Fibroblast of villous mesenchyme (primary cell): ENCODE measurements at regions not wholly inside any gene's neighbourhood (a gene's known extent, or its start where the extent isn't known, plus 50 kb on each side); places are given as distances from the start of the nearest gene placed in this dataset. TPM values are rescaled to one million over a fixed set of nuclear protein-coding genes. Genes with fewer than 3 reads are reported as not detected.
"Not testable (repeated sequence)": the region's sequence is repeated elsewhere in the genome, so short reads cannot be mapped to it uniquely, and the experiment has no call there.

ENCODE experiments used
- DNase-seq: peaks from one replicate; pipeline ENCODE4 v3.0.0-alpha.2; 2010; ENCODE audit warnings: low read depth
- H3K4me3 ChIP-seq: 2 replicates; pipeline ENCODE4 v1.5.1; 2011; ENCODE audit warnings: low read depth, mild to moderate bottlenecking, low read length
- CTCF ChIP-seq: IDR thresholded peaks from 2 replicates; pipeline ENCODE4 v1.5.1; 2012; ENCODE audit warnings: low read depth, mild to moderate bottlenecking, low read length; ENCODE audit not compliant: insufficient read depth
- small RNA-seq: library from RNA; depleted of rRNA; stranded (forward); fragments of <200 nt; gene quantifications from one replicate; pipeline ENCODE3, GENCODE V24; 2012

- not testable (repeated sequence) for H3K4me3 ChIP-seq, DNase-seq
Observed at GRCh38 chr9:41650086-41650485, 461.0 kb upstream of the ZNG1F start.

- DNase-seq, H3K4me3 ChIP-seq: not testable (repeated sequence)
Observed at GRCh38 chr9:41648564-41648963, 459.4 kb upstream of the ZNG1F start.

GRCh38 chr9:41646246-41646645, 457.1 kb upstream of the ZNG1F start:
- DNase-seq, H3K4me3 ChIP-seq: not testable (repeated sequence)

GRCh38 chr9:41643571-41644279, 454.6 kb upstream of the ZNG1F start:
- peak; percentile 10 for TF ChIP-seq CTCF
- peak; percentile 57 for DNase-seq
- H3K4me3 ChIP-seq, result peak overlapping the region; percentile 41

GRCh38 chr9:41633726-41634125, 444.6 kb upstream of the ZNG1F start:
- H3K4me3 ChIP-seq, result not testable (repeated sequence)

GRCh38 chr9:41623666-41624065, 434.5 kb upstream of the ZNG1F start:
- DNase-seq, H3K4me3 ChIP-seq: not testable (repeated sequence)

More at GRCh38 chr9:41633726-41634125, 444.6 kb upstream of the ZNG1F start:
- DNase-seq, result not testable (repeated sequence)

GRCh38 chr9:41619254-41619653, 430.1 kb upstream of the ZNG1F start:
- H3K4me3 ChIP-seq, DNase-seq: not testable (repeated sequence)

GRCh38 chr9:41606961-41607547, 417.9 kb upstream of the ZNG1F start:
- DNase-seq, H3K4me3 ChIP-seq: not testable (repeated sequence)

- not testable (repeated sequence) for DNase-seq, H3K4me3 ChIP-seq
Observed at GRCh38 chr9:41565572-41565971, 376.5 kb upstream of the ZNG1F start.

Small RNA genes lying in the stretch of these regions (small RNA-seq; reads per million reads assigned to genes)
- gene AL591926.1 (not detected), gene AL591926.4 (not detected), gene AL591926.5 (not detected), gene AL591926.6 (not detected), gene AL591926.8 (not detected), gene AL591926.9 (not detected), gene RF00019 (not detected), gene RF00156 (not detected), gene RN7SL565P (not detected)
